A549 (cell line): ENCODE measurements at regions not wholly inside any gene's neighbourhood (a gene's known extent, or its start where the extent isn't known, plus 50 kb on each side); places are given as distances from the start of the nearest gene placed in this dataset.

Source experiments
- ATAC-seq, 2 experiments: fragments of 200-7000 bp in 1 of 2; fragments of >200 bp in 1 of 2; cut with Nextera tagmentation in 1 of 2; cut with Tn5 transposase in 1 of 2; 3 replicates each; pipeline versions ENCODE4 v1.8.0 to v1.9.1; 2018 to 2020; ENCODE audit warnings: mild to moderate bottlenecking in 1 of 2, moderate library complexity in 1 of 2
- CTCF ChIA-PET: fragments of 300-600 bp; sonication (Branson Sonifier 250); formaldehyde crosslinking; extraction: SDS; loops from one replicate; lab custom pipeline; 2021; ENCODE audit warnings: antibody characterized with exemption, inconsistent platforms; lab: Yijun Ruan, JAX
- POLR2A ChIA-PET: fragments of 350-600 bp; formaldehyde crosslinking; extraction: SDS; loops from one replicate; lab custom pipeline; 2021; ENCODE audit warnings: antibody characterized with exemption, inconsistent platforms; lab: Yijun Ruan, JAX
- DNase-seq, 2 experiments: peaks; one replicate each; pipeline versions ENCODE4 v3.0.0 to v3.0.0-alpha.2; 2011 to 2016; ENCODE audit warnings: low read depth in 1 of 2, low spot score in 1 of 2
- FAIRE-seq: peaks from 2 replicates; lab custom pipeline; 2011; peaks lifted over from hg19 to GRCh38; lab: Jason Lieb, UNC
- H3K27ac ChIP-seq, 2 experiments: fragments of >200 bp; sonication (Bioruptor Twin); formaldehyde crosslinking; 3 replicates each; pipeline ENCODE4 v1.5.1; 2016 to 2017
- H3K4me1 ChIP-seq: fragments of >200 bp; sonication (Bioruptor Twin); formaldehyde crosslinking; 3 replicates; pipeline ENCODE4 v1.6.1; 2016
- H3K4me2 ChIP-seq: fragments of >200 bp; sonication (Bioruptor Twin); formaldehyde crosslinking; 3 replicates; pipeline ENCODE4 v1.6.1; 2016
- H3K4me3 ChIP-seq: fragments of >200 bp; sonication (Bioruptor Twin); formaldehyde crosslinking; 3 replicates; pipeline ENCODE4 v1.5.1; 2016
- H3K9me3 ChIP-seq: fragments of >200 bp; sonication (Bioruptor Twin); formaldehyde crosslinking; 3 replicates; pipeline ENCODE4 v1.6.1; 2016
- ATOH8 ChIP-seq: fragments of 250-450 bp; sonication (Bioruptor Pico); IDR thresholded peaks from 2 replicates; pipeline ENCODE4 v1.5.0; 2020; ENCODE audit warnings: low read depth, mild to moderate bottlenecking, moderate library complexity
- CBX8 ChIP-seq: fragments of 200-600 bp; sonication (generic); IDR thresholded peaks from 2 replicates; pipeline ENCODE4 v1.6.1; 2016
- CEBPB ChIP-seq, 2 experiments: fragments of >200 bp in 1 of 2; sonication (Bioruptor Twin) in 1 of 2; formaldehyde crosslinking in 1 of 2; IDR thresholded peaks; 2 replicates each; pipeline ENCODE4 v1.6.1; 2012 to 2016
- E2F6 ChIP-seq: IDR thresholded peaks from 2 replicates; pipeline ENCODE4 v1.6.1; 2012; ENCODE audit warnings: low read depth, borderline replicate concordance
- EP300 ChIP-seq, 2 experiments: fragments of >200 bp; sonication (Bioruptor Twin); formaldehyde crosslinking; IDR thresholded peaks; 2 replicates in 1 of 2; 3 replicates in 1 of 2; pipeline ENCODE4 v1.6.1; 2016 to 2017
- FOSB ChIP-seq: fragments of 250-450 bp; sonication (Bioruptor Pico); IDR thresholded peaks from 2 replicates; pipeline ENCODE4 v1.5.0; 2020; ENCODE audit warnings: mild to moderate bottlenecking, moderate library complexity
- FOSL2 ChIP-seq, 2 experiments: fragments of 450-650 bp in 1 of 2; fragments of >200 bp in 1 of 2; sonication (Bioruptor Twin) in 1 of 2; formaldehyde crosslinking; IDR thresholded peaks; 2 replicates each; pipeline versions ENCODE4 v1.5.0 to v1.6.1; 2016 to 2020; ENCODE audit warnings: mild to moderate bottlenecking in 1 of 2, moderate library complexity in 1 of 2
- HDAC2 ChIP-seq: fragments of 200-600 bp; sonication (generic); IDR thresholded peaks from 2 replicates; pipeline ENCODE4 v1.6.1; 2016
- HEYL ChIP-seq: fragments of 250-450 bp; sonication (Bioruptor Pico); IDR thresholded peaks from 2 replicates; pipeline ENCODE4 v1.8.0; 2021; ENCODE audit warnings: mild to moderate bottlenecking, moderate library complexity
- HOXB13 ChIP-seq: fragments of 250-450 bp; sonication (Bioruptor Pico); IDR thresholded peaks from 2 replicates; pipeline ENCODE4 v1.5.0; 2020; ENCODE audit warnings: low read depth, mild to moderate bottlenecking, moderate library complexity
- JUN ChIP-seq, 2 experiments: fragments of >200 bp; sonication (Bioruptor Twin); formaldehyde crosslinking; IDR thresholded peaks; 2 replicates in 1 of 2; 3 replicates in 1 of 2; pipeline ENCODE4 v1.6.1; 2016 to 2017
- KDM1A ChIP-seq: fragments of 200-600 bp; sonication (generic); IDR thresholded peaks from 2 replicates; pipeline ENCODE4 v1.6.1; 2016; ENCODE audit warnings: low read depth, mild to moderate bottlenecking
- KDM5A ChIP-seq: fragments of 200-600 bp; sonication (generic); IDR thresholded peaks from 2 replicates; pipeline ENCODE4 v1.6.1; 2016; ENCODE audit warnings: antibody characterized with exemption, mild to moderate bottlenecking
- MAZ ChIP-seq: fragments of 150-350 bp; IDR thresholded peaks from 2 replicates; pipeline ENCODE4 v1.6.1; 2014; ENCODE audit warnings: antibody characterized with exemption, low read depth, low read length, borderline replicate concordance
- NPAS2 ChIP-seq: fragments of 250-450 bp; sonication (Bioruptor Pico); IDR thresholded peaks from 2 replicates; pipeline ENCODE4 v1.8.0; 2022; ENCODE audit warnings: mild to moderate bottlenecking, moderate library complexity, borderline replicate concordance
- PHF8 ChIP-seq: fragments of 200-600 bp; sonication (generic); IDR thresholded peaks from 2 replicates; pipeline ENCODE4 v1.6.1; 2016; ENCODE audit warnings: low read depth, mild to moderate bottlenecking, antibody characterized with exemption, moderate library complexity, borderline replicate concordance
- POLR2AphosphoS2 ChIP-seq: conservative IDR thresholded peaks from 2 replicates; pipeline ENCODE4 v1.6.1; 2012; ENCODE audit warnings: low read length, improper control_type of control experiment, inconsistent platforms
- RAD21 ChIP-seq, 2 experiments: fragments of >200 bp in 1 of 2; sonication (Bioruptor Twin) in 1 of 2; formaldehyde crosslinking in 1 of 2; IDR thresholded peaks in 1 of 2; conservative IDR thresholded peaks in 1 of 2; 2 replicates in 1 of 2; 3 replicates in 1 of 2; pipeline ENCODE4 v1.6.1; 2012 to 2018; ENCODE audit warnings: inconsistent platforms in 1 of 2
- RARB ChIP-seq: fragments of 250-450 bp; sonication (Bioruptor Pico); IDR thresholded peaks from 2 replicates; pipeline ENCODE4 v1.8.0; 2021; ENCODE audit warnings: mild to moderate bottlenecking, moderate library complexity
- RFX5 ChIP-seq: fragments of 450-650 bp; IDR thresholded peaks from 2 replicates; pipeline ENCODE4 v1.7.1; 2014; ENCODE audit warnings: antibody characterized with exemption, mild to moderate bottlenecking, moderate library complexity
- RNF2 ChIP-seq: fragments of 200-600 bp; sonication (generic); IDR thresholded peaks from 2 replicates; pipeline ENCODE4 v1.6.1; 2016; ENCODE audit warnings: low read depth, mild to moderate bottlenecking, antibody characterized with exemption, moderate library complexity, borderline replicate concordance
- SMC3 ChIP-seq: fragments of >200 bp; sonication (Bioruptor Twin); formaldehyde crosslinking; IDR thresholded peaks from 3 replicates; pipeline ENCODE4 v1.6.1; 2018; ENCODE audit warnings: inconsistent platforms
- SREBF2 ChIP-seq: fragments of 450-650 bp; IDR thresholded peaks from 2 replicates; pipeline ENCODE4 v1.6.1; 2014; ENCODE audit warnings: mild to moderate bottlenecking, moderate library complexity
- ZC3H11A ChIP-seq: fragments of 450-650 bp; IDR thresholded peaks from 2 replicates; pipeline ENCODE4 v1.6.1; 2014; ENCODE audit warnings: antibody characterized with exemption, mild to moderate bottlenecking
- ZNF302 ChIP-seq: fragments of 250-450 bp; sonication (Bioruptor Pico); IDR thresholded peaks from 2 replicates; pipeline ENCODE4 v1.9.0; 2021; ENCODE audit warnings: inconsistent platforms, mild to moderate bottlenecking, moderate library complexity
- ZSCAN20 ChIP-seq: fragments of 250-450 bp; sonication (Bioruptor Pico); IDR thresholded peaks from 2 replicates; pipeline ENCODE4 v1.8.0; 2022; ENCODE audit warnings: mild to moderate bottlenecking, moderate library complexity
- WGBS: methylation state at CpG from one replicate; pipeline ENCODE4 v1.1.6; 2017; ENCODE audit errors: missing lambda C conversion rate; 5-methylcytosine and 5-hydroxymethylcytosine counted together

DNA sequence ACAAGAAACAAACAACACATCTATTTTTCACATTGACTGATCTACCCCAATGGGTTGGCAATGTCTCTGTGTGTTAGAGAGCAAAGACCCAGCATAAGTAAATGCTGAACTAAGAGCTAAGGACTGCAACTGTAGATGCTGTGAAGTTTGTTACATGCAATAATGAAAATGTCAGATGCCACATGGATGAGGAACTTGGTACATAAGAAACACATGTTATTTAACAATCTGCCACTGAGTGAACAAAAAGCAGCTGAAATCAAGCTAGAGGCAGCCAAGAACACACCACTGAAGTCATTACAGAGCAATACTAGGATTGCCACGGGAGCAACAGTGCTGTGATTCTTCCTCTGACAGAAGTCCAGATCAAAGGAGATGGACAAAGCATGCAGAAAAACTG lies 389.4 kb downstream of the CDH2 start:
- ChIA-PET CTCF (no interaction called here), POLR2A (no interaction called here)
- H3K4me3 ChIP-seq, result no peak overlapping the region
- no peak overlapping the region for H3K4me2 ChIP-seq
- no peaks in the 10 kb centered on the region for H3K9me3 ChIP-seq
- no peak for FAIRE-seq
- TF ChIP-seq PHF8, result no peak
- no peak for TF ChIP-seq ATOH8 (CRISPR knock-in tag)
- TF ChIP-seq FOSL2 (IDR thresholded peaks at IDR 0.05), result no peak
- no peak for TF ChIP-seq FOSL2 (CRISPR knock-in tag; IDR thresholded peaks at IDR 0.05)
- TF ChIP-seq MAZ, result no peak
- no peak for TF ChIP-seq ZSCAN20
- TF ChIP-seq KDM1A, result no peak
- TF ChIP-seq SMC3, result no peak
- TF ChIP-seq ZC3H11A, result no peak
- TF ChIP-seq E2F6, result no peak
- TF ChIP-seq SREBF2, result no peak
- no peak for TF ChIP-seq FOSB
- TF ChIP-seq RARB (CRISPR knock-in tag), result no peak
- no peak for TF ChIP-seq ZNF302 (CRISPR knock-in tag)
- TF ChIP-seq KDM5A, result no peak
- TF ChIP-seq RFX5, result no peak
- no peak for TF ChIP-seq POLR2AphosphoS2
- TF ChIP-seq HDAC2, result no peak
- no peak for TF ChIP-seq JUN (IDR thresholded peaks at IDR 0.05)
- no peak for ATAC-seq
- WGBS, result 8% methylated on average over 1 of the region's 1 CpG
- DNase-seq, result no peak
- no peaks in the 10 kb centered on the region for H3K4me1 ChIP-seq
- H3K27ac ChIP-seq, result no peak overlapping the region

DNA sequence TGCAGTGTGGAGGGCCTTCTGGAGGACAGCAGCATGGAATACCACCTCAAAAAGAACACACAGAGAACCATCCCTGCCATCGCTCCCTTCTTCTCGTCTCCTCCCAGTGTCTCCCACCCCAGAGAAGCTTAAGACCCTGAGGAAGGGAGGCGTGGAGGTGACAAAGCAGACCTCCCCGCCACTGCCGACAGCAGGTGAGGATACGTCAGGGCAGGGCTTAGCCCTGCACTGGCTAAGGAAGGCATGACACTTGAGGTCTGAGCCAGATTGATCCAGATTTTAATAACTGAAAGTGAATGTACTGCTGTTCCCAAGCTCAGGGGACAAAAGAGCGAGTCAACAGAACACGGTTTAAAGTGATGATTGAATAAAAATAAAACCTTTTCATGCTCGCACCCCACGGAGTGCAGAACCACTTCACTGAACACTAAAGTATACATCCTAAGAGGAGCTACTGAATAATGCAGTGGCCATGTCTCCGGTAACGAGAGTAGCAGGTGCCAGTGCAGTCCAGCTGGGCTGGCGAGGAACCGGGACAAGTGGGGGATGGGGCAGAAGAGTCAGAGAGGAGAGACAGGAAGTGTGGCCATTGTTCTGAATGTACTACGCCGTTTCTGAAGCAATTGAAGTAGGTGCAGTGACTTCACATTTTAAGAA lies 391.0 kb downstream of the CDH2 start:
- CTCF ChIA-PET, result no interaction called here
- no peak for FAIRE-seq
- 75% methylated on average over 16 of the region's 16 CpGs for WGBS

DNA sequence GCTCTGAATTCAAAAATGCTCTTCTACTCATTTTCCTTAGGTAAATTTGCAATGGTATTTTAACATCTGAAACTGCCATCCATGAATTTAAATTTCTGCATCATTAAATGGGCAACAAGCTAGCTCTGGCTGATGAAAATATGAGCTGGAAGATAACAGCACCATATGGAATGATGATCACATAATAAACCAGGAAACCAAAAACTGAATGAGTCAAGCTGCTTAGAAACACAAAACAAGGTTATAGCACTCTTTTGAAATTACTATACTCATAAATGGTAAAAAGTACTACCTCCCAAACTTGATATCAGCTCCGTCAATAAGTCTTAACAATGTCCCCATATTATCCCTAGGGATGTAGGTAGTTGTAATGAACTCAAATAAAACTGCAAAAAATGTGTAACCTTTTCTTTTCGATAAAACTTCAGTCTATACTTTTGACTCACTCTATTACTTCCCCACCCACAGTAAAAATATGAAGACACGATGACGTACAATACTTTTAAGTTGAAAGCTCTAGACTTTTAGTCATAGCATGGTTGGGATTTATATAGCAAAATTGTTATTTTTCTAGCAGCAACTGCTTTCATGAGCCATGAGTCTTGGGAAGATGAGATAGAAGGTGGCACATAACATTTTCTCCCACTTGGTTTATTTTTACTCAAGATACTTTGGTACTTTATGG lies 396.7 kb downstream of the CDH2 start:
- 43% methylated on average over 4 of the region's 4 CpGs for WGBS
- ATAC-seq, result no peak
- FAIRE-seq, result no peak
- no peak for DNase-seq
- Histone ChIP-seq H3K4me1 (no peaks in the 10 kb centered on the region), H3K4me2 (no peak overlapping the region), H3K27ac (no peak overlapping the region), H3K4me3 (no peak overlapping the region), H3K9me3 (no peaks in the 10 kb centered on the region)
- ChIA-PET CTCF (interaction anchor here (1.2 kb wide), 1 partner anchor 12 kb away, joined by 3 read pairs; no protein-coding TSS in a partner anchor), POLR2A (no interaction called here)
- no peak for TF ChIP-seq CBX8
- no peak for TF ChIP-seq EP300 (IDR thresholded peaks at IDR 0.05)
- TF ChIP-seq POLR2AphosphoS2, result no peak
- no peak for TF ChIP-seq FOSL2 (IDR thresholded peaks at IDR 0.05)
- no peak for TF ChIP-seq FOSL2 (CRISPR knock-in tag; IDR thresholded peaks at IDR 0.05)

More for the DNA sequence above, 391.0 kb downstream of the CDH2 start:
- no peaks in the 10 kb centered on the region for H3K9me3 ChIP-seq
- no peak for ATAC-seq
- POLR2A ChIA-PET, result no interaction called here
- TF ChIP-seq CEBPB (IDR thresholded peaks at IDR 0.05) (no peak), HEYL (CRISPR knock-in tag) (no peak), RNF2 (no peak), SREBF2 (no peak), RAD21 (conservative IDR thresholded peaks at IDR 0.05 in 1 of 2, IDR thresholded peaks at IDR 0.05 in 1 of 2) (no peak), NPAS2 (no peak), KDM1A (no peak), FOSB (no peak), JUN (IDR thresholded peaks at IDR 0.05) (no peak), HOXB13 (no peak)
- TF ChIP-seq, all 56 proteins: peak for 0
- DNase-seq, result no peak
- Histone ChIP-seq H3K4me2 (no peak overlapping the region), H3K4me3 (no peak overlapping the region), H3K27ac (no peak overlapping the region), H3K4me1 (no peaks in the 10 kb centered on the region)
